Neural cell (in vitro differentiated cells): ENCODE measurements at regions not wholly inside any gene's neighbourhood (a gene's known extent, or its start where the extent isn't known, plus 50 kb on each side); places are given as distances from the start of the nearest gene placed in this dataset.

Experiments used
- EZH2 ChIP-seq: fragments of 200-600, 300-800 bp; shearing (Covaris generic), sonication (generic); IDR thresholded peaks from 2 replicates; pipeline ENCODE4 v1.6.1; 2014; ENCODE audit warnings: antibody characterized with exemption, low read length, borderline replicate concordance, mild to moderate bottlenecking; ENCODE audit not compliant: insufficient read depth, poor library complexity, severe bottlenecking
- MXI1 ChIP-seq: fragments of 450-650 bp; conservative IDR thresholded peaks from 2 replicates; pipeline ENCODE4 v1.6.1; 2014; ENCODE audit warnings: antibody characterized with exemption, mild to moderate bottlenecking; ENCODE audit not compliant: poor library complexity, severe bottlenecking
- POLR2AphosphoS5 ChIP-seq: IDR thresholded peaks from 2 replicates; pipeline ENCODE4 v1.6.1; 2012
- RAD21 ChIP-seq: fragments of 450-650 bp; conservative IDR thresholded peaks from 2 replicates; pipeline ENCODE4 v1.6.1; 2014; ENCODE audit warnings: antibody characterized with exemption, mild to moderate bottlenecking, moderate library complexity
- REST ChIP-seq: IDR thresholded peaks from 2 replicates; pipeline ENCODE4 v1.6.1; 2012; ENCODE audit warnings: borderline replicate concordance
- SMC3 ChIP-seq: fragments of 450-650 bp; conservative IDR thresholded peaks from 2 replicates; pipeline ENCODE4 v1.6.1; 2014; ENCODE audit warnings: antibody characterized with exemption, mild to moderate bottlenecking, moderate library complexity; ENCODE audit not compliant: poor library complexity
- TF ChIP-seq, protein P1 (sequence below): fragments of 450-650 bp; IDR thresholded peaks from 2 replicates; pipeline ENCODE4 v1.5.1; 2014; ENCODE audit warnings: antibody characterized with exemption, mild to moderate bottlenecking, moderate library complexity; ENCODE audit not compliant: poor library complexity, severe bottlenecking

- no peak for TF ChIP-seq MXI1
- TF ChIP-seq, protein P1, sequence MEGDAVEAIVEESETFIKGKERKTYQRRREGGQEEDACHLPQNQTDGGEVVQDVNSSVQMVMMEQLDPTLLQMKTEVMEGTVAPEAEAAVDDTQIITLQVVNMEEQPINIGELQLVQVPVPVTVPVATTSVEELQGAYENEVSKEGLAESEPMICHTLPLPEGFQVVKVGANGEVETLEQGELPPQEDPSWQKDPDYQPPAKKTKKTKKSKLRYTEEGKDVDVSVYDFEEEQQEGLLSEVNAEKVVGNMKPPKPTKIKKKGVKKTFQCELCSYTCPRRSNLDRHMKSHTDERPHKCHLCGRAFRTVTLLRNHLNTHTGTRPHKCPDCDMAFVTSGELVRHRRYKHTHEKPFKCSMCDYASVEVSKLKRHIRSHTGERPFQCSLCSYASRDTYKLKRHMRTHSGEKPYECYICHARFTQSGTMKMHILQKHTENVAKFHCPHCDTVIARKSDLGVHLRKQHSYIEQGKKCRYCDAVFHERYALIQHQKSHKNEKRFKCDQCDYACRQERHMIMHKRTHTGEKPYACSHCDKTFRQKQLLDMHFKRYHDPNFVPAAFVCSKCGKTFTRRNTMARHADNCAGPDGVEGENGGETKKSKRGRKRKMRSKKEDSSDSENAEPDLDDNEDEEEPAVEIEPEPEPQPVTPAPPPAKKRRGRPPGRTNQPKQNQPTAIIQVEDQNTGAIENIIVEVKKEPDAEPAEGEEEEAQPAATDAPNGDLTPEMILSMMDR = no peak
- no peak for TF ChIP-seq EZH2
- TF ChIP-seq SMC3 = no peak
- no peak for TF ChIP-seq REST
- TF ChIP-seq RAD21 = no peak
- no peak for TF ChIP-seq POLR2AphosphoS5
Observed at GRCh38 chr10:9291081-9291480, 1236.6 kb downstream of the GATA3 start.
